A549 (cell line): ENCODE measurements at regions not wholly inside any gene's neighbourhood (a gene's known extent, or its start where the extent isn't known, plus 50 kb on each side); places are given as distances from the start of the nearest gene placed in this dataset.
A peak's percentile ranks its signal among the peaks of the same experiment; 100 is the strongest.

ENCODE experiments used
- ATAC-seq, 2 experiments: fragments of 200-7000 bp in 1 of 2; fragments of >200 bp in 1 of 2; cut with Nextera tagmentation in 1 of 2; cut with Tn5 transposase in 1 of 2; 3 replicates each; pipeline versions ENCODE4 v1.8.0 to v1.9.1; 2018 to 2020; ENCODE audit warnings: mild to moderate bottlenecking in 1 of 2, moderate library complexity in 1 of 2
- CTCF ChIA-PET: fragments of 300-600 bp; sonication (Branson Sonifier 250); formaldehyde crosslinking; extraction: SDS; loops from one replicate; lab custom pipeline; 2021; ENCODE audit warnings: antibody characterized with exemption, inconsistent platforms; lab: Yijun Ruan, JAX
- POLR2A ChIA-PET: fragments of 350-600 bp; formaldehyde crosslinking; extraction: SDS; loops from one replicate; lab custom pipeline; 2021; ENCODE audit warnings: antibody characterized with exemption, inconsistent platforms; lab: Yijun Ruan, JAX
- DNase-seq, 2 experiments: peaks; one replicate each; pipeline versions ENCODE4 v3.0.0 to v3.0.0-alpha.2; 2011 to 2016; ENCODE audit warnings: low read depth in 1 of 2, low spot score in 1 of 2
- FAIRE-seq: peaks from 2 replicates; lab custom pipeline; 2011; peaks lifted over from hg19 to GRCh38; lab: Jason Lieb, UNC
- H3K27ac ChIP-seq, 2 experiments: fragments of >200 bp; sonication (Bioruptor Twin); formaldehyde crosslinking; 3 replicates each; pipeline ENCODE4 v1.5.1; 2016 to 2017
- H3K4me1 ChIP-seq: fragments of >200 bp; sonication (Bioruptor Twin); formaldehyde crosslinking; 3 replicates; pipeline ENCODE4 v1.6.1; 2016
- H3K4me2 ChIP-seq: fragments of >200 bp; sonication (Bioruptor Twin); formaldehyde crosslinking; 3 replicates; pipeline ENCODE4 v1.6.1; 2016
- H3K4me3 ChIP-seq: fragments of >200 bp; sonication (Bioruptor Twin); formaldehyde crosslinking; 3 replicates; pipeline ENCODE4 v1.5.1; 2016
- H3K9me3 ChIP-seq: fragments of >200 bp; sonication (Bioruptor Twin); formaldehyde crosslinking; 3 replicates; pipeline ENCODE4 v1.6.1; 2016
- BHLHE40 ChIP-seq: IDR thresholded peaks from 2 replicates; pipeline ENCODE4 v1.6.1; 2012; ENCODE audit warnings: low read depth, low read length, inconsistent platforms
- EHF ChIP-seq: fragments of 250-450 bp; sonication (Bioruptor Pico); IDR thresholded peaks from 2 replicates; pipeline ENCODE4 v1.5.0; 2020; ENCODE audit warnings: mild to moderate bottlenecking
- FOSB ChIP-seq: fragments of 250-450 bp; sonication (Bioruptor Pico); IDR thresholded peaks from 2 replicates; pipeline ENCODE4 v1.5.0; 2020; ENCODE audit warnings: mild to moderate bottlenecking, moderate library complexity
- FOSL2 ChIP-seq, 2 experiments: fragments of 450-650 bp in 1 of 2; fragments of >200 bp in 1 of 2; sonication (Bioruptor Twin) in 1 of 2; formaldehyde crosslinking; IDR thresholded peaks; 2 replicates each; pipeline versions ENCODE4 v1.5.0 to v1.6.1; 2016 to 2020; ENCODE audit warnings: mild to moderate bottlenecking in 1 of 2, moderate library complexity in 1 of 2
- GATA3 ChIP-seq: IDR thresholded peaks from 2 replicates; pipeline ENCODE4 v1.6.1; 2012; ENCODE audit warnings: borderline replicate concordance
- HEYL ChIP-seq: fragments of 250-450 bp; sonication (Bioruptor Pico); IDR thresholded peaks from 2 replicates; pipeline ENCODE4 v1.8.0; 2021; ENCODE audit warnings: mild to moderate bottlenecking, moderate library complexity
- HOXB13 ChIP-seq: fragments of 250-450 bp; sonication (Bioruptor Pico); IDR thresholded peaks from 2 replicates; pipeline ENCODE4 v1.5.0; 2020; ENCODE audit warnings: low read depth, mild to moderate bottlenecking, moderate library complexity
- JUNB ChIP-seq: fragments of >200 bp; sonication (Bioruptor Twin); formaldehyde crosslinking; IDR thresholded peaks from 2 replicates; pipeline ENCODE4 v1.6.1; 2016
- KDM1A ChIP-seq: fragments of 200-600 bp; sonication (generic); IDR thresholded peaks from 2 replicates; pipeline ENCODE4 v1.6.1; 2016; ENCODE audit warnings: low read depth, mild to moderate bottlenecking
- KDM5A ChIP-seq: fragments of 200-600 bp; sonication (generic); IDR thresholded peaks from 2 replicates; pipeline ENCODE4 v1.6.1; 2016; ENCODE audit warnings: antibody characterized with exemption, mild to moderate bottlenecking
- NFE2L2 ChIP-seq: fragments of 150-350 bp; conservative IDR thresholded peaks from 2 replicates; pipeline ENCODE4 v1.6.1; 2014; ENCODE audit warnings: low read length
- NPAS2 ChIP-seq: fragments of 250-450 bp; sonication (Bioruptor Pico); IDR thresholded peaks from 2 replicates; pipeline ENCODE4 v1.8.0; 2022; ENCODE audit warnings: mild to moderate bottlenecking, moderate library complexity, borderline replicate concordance
- RARB ChIP-seq: fragments of 250-450 bp; sonication (Bioruptor Pico); IDR thresholded peaks from 2 replicates; pipeline ENCODE4 v1.8.0; 2021; ENCODE audit warnings: mild to moderate bottlenecking, moderate library complexity
- RFX5 ChIP-seq: fragments of 450-650 bp; IDR thresholded peaks from 2 replicates; pipeline ENCODE4 v1.7.1; 2014; ENCODE audit warnings: antibody characterized with exemption, mild to moderate bottlenecking, moderate library complexity
- SMC3 ChIP-seq: fragments of >200 bp; sonication (Bioruptor Twin); formaldehyde crosslinking; IDR thresholded peaks from 3 replicates; pipeline ENCODE4 v1.6.1; 2018; ENCODE audit warnings: inconsistent platforms
- SREBF2 ChIP-seq: fragments of 450-650 bp; IDR thresholded peaks from 2 replicates; pipeline ENCODE4 v1.6.1; 2014; ENCODE audit warnings: mild to moderate bottlenecking, moderate library complexity
- TP53 ChIP-seq: fragments of 250-450 bp; sonication (Bioruptor Pico); IDR thresholded peaks from 2 replicates; pipeline ENCODE4 v1.5.0; 2021; ENCODE audit warnings: mild to moderate bottlenecking, moderate library complexity
- ZFP36 ChIP-seq: fragments of 450-650 bp; IDR thresholded peaks from 2 replicates; pipeline ENCODE4 v1.6.1; 2014; ENCODE audit warnings: borderline replicate concordance; ENCODE audit not compliant: partially characterized antibody
- ZNF302 ChIP-seq: fragments of 250-450 bp; sonication (Bioruptor Pico); IDR thresholded peaks from 2 replicates; pipeline ENCODE4 v1.9.0; 2021; ENCODE audit warnings: inconsistent platforms, mild to moderate bottlenecking, moderate library complexity
- ZSCAN20 ChIP-seq: fragments of 250-450 bp; sonication (Bioruptor Pico); IDR thresholded peaks from 2 replicates; pipeline ENCODE4 v1.8.0; 2022; ENCODE audit warnings: mild to moderate bottlenecking, moderate library complexity
- WGBS: methylation state at CpG from one replicate; pipeline ENCODE4 v1.1.6; 2017; ENCODE audit errors: missing lambda C conversion rate; 5-methylcytosine and 5-hydroxymethylcytosine counted together
- TF ChIP-seq, protein P1 (sequence below): IDR thresholded peaks from 2 replicates; pipeline ENCODE4 v1.6.1; 2012
- TF ChIP-seq, protein P2 (sequence below): fragments of >200 bp; sonication (Bioruptor Twin); formaldehyde crosslinking; IDR thresholded peaks from 3 replicates; pipeline ENCODE4 v1.5.1; 2016
- TF ChIP-seq, protein P3 (sequence below): fragments of 200-600 bp; sonication (generic); IDR thresholded peaks from 2 replicates; pipeline ENCODE4 v1.6.1; 2016; ENCODE audit warnings: antibody characterized with exemption, mild to moderate bottlenecking, moderate library complexity
- TF ChIP-seq, protein P4 (sequence below): fragments of >200 bp; sonication (Bioruptor Twin); formaldehyde crosslinking; IDR thresholded peaks from 2 replicates; pipeline ENCODE4 v1.6.1; 2016
- TF ChIP-seq, protein P5 (sequence below): IDR thresholded peaks from 2 replicates; pipeline ENCODE4 v1.6.1; 2012

DNA sequence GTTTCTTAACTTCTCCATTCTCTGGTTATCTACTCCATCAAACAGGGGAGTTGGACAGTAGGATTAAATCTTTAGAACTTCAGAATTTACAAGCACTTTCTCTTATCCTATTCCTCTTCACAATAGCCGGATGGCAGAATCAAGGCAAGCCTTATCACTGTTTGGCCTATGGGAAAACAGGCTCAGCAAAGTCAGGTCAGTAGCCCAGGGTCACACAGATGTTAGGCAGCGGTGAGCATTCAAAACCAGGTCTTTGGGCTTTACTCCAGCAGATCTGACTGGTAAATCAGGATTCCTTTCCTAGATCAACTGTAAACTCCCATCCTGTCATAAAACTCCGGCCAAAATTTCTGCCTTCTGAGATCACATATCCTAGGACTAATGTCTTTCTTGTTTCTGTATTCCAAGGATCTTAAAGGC, 258.4 kb downstream of the OPA1 start:
- ATAC-seq (no peak), DNase-seq (no peak), FAIRE-seq (no peak)
- Histone ChIP-seq H3K4me1 (no peaks in the 10 kb centered on the region), H3K4me3 (no peak overlapping the region), H3K9me3 (no peaks in the 10 kb centered on the region), H3K27ac (0 out of 6 replicates have a peak overlapping the region, but pooled peaks of 1 of the 2 experiments have one; percentile 10), H3K4me2 (no peak overlapping the region)
- 89% methylated on average over 3 of the region's 3 CpGs for WGBS
- TF ChIP-seq, protein P1, sequence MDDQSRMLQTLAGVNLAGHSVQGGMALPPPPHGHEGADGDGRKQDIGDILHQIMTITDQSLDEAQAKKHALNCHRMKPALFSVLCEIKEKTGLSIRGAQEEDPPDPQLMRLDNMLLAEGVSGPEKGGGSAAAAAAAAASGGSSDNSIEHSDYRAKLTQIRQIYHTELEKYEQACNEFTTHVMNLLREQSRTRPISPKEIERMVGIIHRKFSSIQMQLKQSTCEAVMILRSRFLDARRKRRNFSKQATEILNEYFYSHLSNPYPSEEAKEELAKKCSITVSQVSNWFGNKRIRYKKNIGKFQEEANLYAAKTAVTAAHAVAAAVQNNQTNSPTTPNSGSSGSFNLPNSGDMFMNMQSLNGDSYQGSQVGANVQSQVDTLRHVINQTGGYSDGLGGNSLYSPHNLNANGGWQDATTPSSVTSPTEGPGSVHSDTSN: no peak
- TF ChIP-seq, protein P2, sequence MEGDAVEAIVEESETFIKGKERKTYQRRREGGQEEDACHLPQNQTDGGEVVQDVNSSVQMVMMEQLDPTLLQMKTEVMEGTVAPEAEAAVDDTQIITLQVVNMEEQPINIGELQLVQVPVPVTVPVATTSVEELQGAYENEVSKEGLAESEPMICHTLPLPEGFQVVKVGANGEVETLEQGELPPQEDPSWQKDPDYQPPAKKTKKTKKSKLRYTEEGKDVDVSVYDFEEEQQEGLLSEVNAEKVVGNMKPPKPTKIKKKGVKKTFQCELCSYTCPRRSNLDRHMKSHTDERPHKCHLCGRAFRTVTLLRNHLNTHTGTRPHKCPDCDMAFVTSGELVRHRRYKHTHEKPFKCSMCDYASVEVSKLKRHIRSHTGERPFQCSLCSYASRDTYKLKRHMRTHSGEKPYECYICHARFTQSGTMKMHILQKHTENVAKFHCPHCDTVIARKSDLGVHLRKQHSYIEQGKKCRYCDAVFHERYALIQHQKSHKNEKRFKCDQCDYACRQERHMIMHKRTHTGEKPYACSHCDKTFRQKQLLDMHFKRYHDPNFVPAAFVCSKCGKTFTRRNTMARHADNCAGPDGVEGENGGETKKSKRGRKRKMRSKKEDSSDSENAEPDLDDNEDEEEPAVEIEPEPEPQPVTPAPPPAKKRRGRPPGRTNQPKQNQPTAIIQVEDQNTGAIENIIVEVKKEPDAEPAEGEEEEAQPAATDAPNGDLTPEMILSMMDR: no peak
- TF ChIP-seq HEYL (CRISPR knock-in tag): no peak
- no peak for TF ChIP-seq SMC3
- no peak for TF ChIP-seq HOXB13 (CRISPR knock-in tag)
- TF ChIP-seq EHF (CRISPR knock-in tag): no peak
- no peak for TF ChIP-seq ZNF302 (CRISPR knock-in tag)
- TF ChIP-seq SREBF2: no peak
- TF ChIP-seq, protein P3, sequence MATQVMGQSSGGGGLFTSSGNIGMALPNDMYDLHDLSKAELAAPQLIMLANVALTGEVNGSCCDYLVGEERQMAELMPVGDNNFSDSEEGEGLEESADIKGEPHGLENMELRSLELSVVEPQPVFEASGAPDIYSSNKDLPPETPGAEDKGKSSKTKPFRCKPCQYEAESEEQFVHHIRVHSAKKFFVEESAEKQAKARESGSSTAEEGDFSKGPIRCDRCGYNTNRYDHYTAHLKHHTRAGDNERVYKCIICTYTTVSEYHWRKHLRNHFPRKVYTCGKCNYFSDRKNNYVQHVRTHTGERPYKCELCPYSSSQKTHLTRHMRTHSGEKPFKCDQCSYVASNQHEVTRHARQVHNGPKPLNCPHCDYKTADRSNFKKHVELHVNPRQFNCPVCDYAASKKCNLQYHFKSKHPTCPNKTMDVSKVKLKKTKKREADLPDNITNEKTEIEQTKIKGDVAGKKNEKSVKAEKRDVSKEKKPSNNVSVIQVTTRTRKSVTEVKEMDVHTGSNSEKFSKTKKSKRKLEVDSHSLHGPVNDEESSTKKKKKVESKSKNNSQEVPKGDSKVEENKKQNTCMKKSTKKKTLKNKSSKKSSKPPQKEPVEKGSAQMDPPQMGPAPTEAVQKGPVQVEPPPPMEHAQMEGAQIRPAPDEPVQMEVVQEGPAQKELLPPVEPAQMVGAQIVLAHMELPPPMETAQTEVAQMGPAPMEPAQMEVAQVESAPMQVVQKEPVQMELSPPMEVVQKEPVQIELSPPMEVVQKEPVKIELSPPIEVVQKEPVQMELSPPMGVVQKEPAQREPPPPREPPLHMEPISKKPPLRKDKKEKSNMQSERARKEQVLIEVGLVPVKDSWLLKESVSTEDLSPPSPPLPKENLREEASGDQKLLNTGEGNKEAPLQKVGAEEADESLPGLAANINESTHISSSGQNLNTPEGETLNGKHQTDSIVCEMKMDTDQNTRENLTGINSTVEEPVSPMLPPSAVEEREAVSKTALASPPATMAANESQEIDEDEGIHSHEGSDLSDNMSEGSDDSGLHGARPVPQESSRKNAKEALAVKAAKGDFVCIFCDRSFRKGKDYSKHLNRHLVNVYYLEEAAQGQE: no peak
- TF ChIP-seq GATA3: no peak
- no peak for TF ChIP-seq RFX5
- no peak for TF ChIP-seq BHLHE40
- TF ChIP-seq RARB (CRISPR knock-in tag): no peak
- TF ChIP-seq FOSL2 (IDR thresholded peaks at IDR 0.05): no peak
- TF ChIP-seq FOSL2 (CRISPR knock-in tag; IDR thresholded peaks at IDR 0.05): no peak
- TF ChIP-seq KDM5A: no peak
- TF ChIP-seq ZSCAN20: no peak
- TF ChIP-seq NPAS2: no peak
- no peak for TF ChIP-seq JUNB
- no peak for TF ChIP-seq NFE2L2
- TF ChIP-seq, protein P4, sequence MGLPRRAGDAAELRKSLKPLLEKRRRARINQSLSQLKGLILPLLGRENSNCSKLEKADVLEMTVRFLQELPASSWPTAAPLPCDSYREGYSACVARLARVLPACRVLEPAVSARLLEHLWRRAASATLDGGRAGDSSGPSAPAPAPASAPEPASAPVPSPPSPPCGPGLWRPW: no peak
- POLR2A ChIA-PET: no interaction called here
- CTCF ChIA-PET: no interaction called here

DNA sequence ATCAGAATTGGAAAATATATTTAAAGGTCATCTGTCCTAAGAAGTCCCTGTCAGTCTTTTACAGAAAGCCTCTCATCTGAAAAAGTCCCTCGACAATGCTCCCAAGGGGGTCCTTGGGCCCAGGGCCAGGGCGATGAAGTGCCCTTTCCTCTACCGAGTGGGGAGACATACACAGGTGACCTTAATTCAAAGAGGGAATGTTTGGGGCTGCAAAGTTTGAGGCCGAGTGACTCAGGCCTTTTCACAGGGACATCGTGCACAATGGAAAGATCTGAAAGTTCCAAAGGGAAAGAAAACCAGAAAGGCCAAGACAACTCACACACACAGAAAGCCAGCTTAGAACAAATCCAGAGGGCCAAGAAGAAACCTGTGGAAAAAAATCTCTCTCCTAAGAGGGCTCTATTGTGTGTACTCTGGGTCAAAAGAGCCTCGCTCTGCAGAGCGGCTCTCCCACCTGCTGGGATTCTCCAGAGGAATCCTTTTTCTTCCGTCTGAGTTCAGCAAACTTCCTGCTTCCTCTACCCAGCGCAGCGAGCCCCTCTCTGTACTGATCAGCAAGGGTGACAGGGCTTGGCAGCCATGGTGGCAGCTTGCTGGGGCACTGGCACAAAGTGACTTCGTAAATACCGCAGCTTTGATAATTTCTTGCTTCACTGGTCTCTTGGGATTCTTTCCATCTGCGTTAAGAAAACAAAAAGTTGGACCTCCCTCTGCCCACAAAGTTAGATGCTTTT, 259.1 kb downstream of the OPA1 start:
- Histone ChIP-seq H3K4me3 (no peak overlapping the region), H3K4me1 (no peaks in the 10 kb centered on the region), H3K9me3 (no peaks in the 10 kb centered on the region), H3K27ac (0 out of 6 replicates have a peak overlapping the region, but pooled peaks of 1 of the 2 experiments have one; percentile 10), H3K4me2 (no peak overlapping the region)
- ATAC-seq: no peak
- CTCF ChIA-PET: no interaction called here
- no peak for DNase-seq
- FAIRE-seq: no peak
- WGBS: 77% methylated on average over 12 of the region's 13 CpGs
- POLR2A ChIA-PET: no interaction called here
- TF ChIP-seq ZSCAN20 (no peak), FOSB (CRISPR knock-in tag) (no peak), SMC3 (no peak), KDM1A (no peak), TP53 (no peak), ZFP36 (no peak)
- TF ChIP-seq, protein P2: no peak
- TF ChIP-seq, protein P5, sequence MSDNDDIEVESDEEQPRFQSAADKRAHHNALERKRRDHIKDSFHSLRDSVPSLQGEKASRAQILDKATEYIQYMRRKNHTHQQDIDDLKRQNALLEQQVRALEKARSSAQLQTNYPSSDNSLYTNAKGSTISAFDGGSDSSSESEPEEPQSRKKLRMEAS: no peak
